CD4-positive, alpha-beta T cell treated with Interleukin-6 for 4 hours (primary cell): ENCODE measurements at regions not wholly inside any gene's neighbourhood (a gene's known extent, or its start where the extent isn't known, plus 50 kb on each side); places are given as distances from the start of the nearest gene placed in this dataset.

ENCODE experiments used
- DNase-seq: peaks from one replicate; pipeline ENCODE4 v3.0.0-alpha.2; 2020; ENCODE audit warnings: mixed read lengths

DNA sequence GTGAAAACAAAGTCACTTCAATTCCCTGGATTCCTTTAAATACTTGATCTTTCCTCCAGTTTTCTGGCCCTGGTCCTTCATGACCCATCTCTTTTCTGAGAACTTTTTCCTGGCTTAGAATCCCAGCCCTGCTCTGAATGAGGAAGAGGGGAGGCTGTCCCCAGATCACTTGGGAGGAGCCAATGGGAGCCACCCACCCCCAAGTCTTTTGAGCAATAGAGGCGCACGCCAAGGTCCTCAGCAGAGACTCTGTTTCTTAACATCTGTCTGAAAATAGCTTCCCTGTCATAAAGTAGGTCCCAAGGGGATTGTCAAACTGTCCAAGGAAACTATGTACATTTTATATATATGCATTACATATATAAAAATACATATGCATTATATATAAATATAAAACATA lies 126.8 kb downstream of the ADRA2A start:
- DNase-seq: no peak

DNA sequence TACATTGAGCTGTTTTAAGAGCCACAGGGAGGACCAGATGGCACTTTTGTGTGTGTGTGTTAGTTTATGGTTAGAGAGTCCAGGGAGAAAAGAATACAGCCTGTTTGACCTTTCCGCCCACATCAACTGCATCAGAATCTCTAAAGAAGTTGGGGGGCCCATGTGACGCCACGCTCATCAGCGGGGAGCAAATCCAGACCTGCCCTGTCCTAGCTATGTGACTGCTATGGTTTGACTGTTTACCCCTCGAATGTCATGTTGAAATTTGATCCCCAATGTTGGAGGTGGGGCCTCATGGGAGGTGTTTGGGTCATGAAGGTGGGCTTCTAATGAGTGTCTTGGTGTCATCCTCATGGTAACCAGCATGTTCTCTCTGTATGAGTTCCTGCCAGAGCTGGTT lies 128.0 kb downstream of the ADRA2A start:
- DNase-seq: no peak

DNA sequence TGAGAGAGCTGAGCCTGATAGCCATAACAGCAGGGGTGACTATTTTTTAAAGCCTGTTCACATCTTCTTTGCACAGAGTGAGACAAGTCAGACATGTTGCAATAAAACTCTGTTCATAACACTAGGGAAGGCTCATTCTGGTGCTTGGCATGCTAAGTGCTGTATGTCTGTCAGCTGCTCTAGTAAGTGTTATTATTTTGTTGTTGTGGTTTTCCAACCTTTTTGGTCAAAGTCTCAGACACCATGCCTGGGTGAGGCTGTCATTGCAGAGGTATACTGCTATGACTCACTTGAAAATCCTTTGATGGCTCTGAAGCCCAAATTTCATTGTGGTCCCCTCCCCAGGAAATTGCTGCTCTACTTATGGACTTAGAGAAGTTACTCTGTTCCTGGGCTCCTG lies 129.7 kb downstream of the ADRA2A start:
- no peak for DNase-seq

DNA sequence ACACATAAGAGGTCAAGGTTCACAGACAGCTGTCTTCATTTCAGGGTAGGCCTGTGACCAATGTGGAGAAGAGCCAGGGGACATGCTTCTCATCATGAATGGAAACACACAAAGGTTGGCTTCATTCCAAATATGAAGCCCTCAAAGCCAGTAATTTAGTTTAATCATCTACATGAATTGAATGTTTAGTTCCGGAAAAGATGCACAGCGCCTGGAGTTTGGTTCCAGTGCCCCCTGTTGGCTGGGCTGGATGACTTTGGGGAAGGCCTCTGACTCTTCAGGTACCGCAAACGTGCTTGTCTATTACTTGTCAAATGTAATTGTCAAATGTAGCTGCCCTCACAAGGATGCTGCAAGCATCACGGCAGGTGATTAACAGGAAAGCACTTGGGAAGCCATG lies 130.7 kb downstream of the ADRA2A start:
- DNase-seq: peak; percentile 23

DNA sequence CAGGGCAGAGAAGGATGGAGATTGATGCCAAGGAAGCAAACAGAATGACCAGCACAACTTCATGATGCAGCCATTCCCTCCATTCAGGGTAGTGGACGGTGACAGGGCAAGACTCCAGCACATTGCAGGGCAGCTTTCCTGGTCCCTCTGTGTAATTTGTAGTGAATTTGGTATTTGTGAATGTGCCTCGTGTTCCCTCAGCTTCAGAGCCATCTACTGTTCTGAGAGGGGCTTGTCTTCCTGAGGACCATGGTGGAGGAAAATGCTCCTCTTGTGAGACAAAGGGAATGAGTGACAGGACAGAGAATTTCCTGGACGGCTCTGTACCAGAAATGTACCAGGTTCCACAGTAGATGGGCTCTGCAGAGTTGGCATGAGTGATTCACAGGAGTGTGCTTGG lies 132.1 kb downstream of the ADRA2A start:
- no peak for DNase-seq

DNA sequence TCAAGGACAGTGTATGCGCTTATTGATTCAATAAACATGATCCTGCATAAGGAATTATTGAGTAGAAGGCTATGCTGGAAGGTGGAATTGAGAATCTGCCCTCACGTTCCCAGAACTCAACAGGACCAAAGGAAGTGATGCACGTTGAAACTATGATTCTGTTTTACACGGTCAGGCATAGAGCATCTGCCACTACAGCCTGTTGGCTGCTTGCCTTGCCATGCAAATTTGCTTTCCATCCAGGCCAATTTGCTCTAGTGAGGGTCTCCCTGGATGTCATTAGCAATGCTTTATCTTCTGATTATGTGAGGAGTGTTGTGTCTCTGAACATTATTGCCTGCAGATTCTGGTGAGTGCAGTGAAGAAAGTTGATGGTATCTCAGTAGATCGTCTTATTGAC lies 132.9 kb downstream of the ADRA2A start:
- DNase-seq: no peak

DNA sequence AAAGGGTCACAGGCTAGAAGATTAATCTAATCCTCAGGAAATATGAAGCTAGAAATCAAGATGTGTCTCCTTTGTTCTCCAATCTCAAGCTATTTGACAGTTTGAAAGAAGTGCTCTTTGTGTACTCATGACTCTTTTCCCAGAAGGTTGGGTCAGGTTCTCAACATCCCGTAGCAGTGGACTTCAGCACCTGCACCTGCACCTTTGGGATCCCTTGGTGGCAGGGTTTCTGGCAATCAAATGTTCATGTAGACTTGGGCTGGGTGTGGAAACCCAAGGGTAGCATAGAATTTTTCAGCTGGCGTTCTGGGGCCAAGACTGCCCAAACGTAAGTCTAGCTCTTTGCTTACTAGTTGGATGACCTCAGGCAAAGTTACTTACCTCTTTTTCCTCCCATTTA lies 134.4 kb downstream of the ADRA2A start:
- DNase-seq: no peak

DNA sequence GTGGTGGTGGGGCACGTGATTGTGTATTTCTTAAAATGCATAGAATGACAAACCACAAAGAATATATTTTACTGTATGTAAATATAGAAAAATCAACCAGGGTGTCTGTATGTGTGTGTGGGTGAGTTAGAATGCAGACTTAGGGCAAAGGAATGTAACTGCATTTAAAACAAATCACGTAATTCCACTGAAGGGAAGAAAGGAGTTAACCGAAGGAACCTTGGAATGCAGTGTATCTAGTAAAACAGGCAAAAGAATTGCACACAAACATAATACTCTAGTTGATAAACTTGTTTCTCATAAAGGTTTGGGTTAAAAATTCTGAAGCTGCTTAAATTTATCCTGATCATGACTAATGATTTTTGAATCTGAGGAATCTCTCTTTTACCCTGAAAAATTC lies 134.9 kb downstream of the ADRA2A start:
- no peak for DNase-seq

DNA sequence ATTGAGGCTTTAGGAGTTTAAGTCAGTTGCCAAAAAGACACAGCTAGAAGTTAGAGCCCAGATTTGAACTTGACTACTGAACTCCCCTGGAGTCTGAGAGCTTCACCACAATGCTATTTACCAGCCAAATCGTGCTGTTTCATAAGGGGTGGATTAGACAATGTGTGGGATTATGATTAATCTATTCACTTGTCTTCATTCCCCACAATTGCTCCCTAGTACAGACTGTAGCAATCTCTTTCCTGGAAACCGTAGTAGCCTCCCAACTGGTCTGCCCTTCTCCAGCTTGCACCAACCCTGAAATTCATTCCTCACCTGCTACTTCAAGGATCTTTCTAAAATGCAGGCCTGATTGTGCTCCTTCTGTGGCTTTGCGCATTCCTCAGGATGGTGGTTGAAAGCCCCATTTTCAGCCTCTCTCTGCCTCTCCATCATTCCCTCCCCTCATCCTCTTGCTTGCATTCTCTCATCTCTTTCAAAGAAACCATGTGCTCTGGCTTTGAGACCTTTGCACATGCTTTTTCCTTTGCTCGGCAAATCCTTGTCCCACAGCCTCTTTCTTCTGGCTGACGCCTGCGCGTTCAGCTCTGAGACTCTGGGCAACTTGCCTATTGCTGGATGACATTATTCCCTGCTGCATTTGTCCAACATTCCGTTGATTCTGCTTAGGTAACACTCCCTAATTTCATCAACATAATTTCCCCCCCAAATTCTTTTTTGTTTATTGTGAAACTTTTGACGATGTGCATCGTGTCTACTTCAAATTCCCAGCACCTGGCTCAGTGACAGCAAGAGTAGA lies 145.1 kb downstream of the ADRA2A start:
- no peak for DNase-seq

DNA sequence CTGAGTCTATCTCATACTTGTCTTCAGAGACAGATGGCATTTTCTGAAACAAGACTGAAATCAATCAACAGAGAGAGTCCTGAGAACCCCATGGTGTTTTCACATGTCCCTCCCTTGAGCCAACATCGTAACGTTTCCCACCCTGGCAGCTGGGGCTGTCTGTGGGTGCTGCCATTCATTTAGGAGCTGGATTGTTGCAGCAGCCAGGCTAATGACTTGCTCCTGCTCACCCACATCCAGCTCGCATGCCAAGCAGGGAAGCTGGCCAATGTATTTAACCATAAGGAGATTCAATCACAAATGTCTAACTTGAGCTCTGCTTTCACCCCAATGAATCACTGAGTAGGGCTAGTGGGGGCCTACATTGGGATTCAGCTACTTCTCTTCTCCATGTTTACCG lies 146.1 kb downstream of the ADRA2A start:
- DNase-seq: no peak

DNA sequence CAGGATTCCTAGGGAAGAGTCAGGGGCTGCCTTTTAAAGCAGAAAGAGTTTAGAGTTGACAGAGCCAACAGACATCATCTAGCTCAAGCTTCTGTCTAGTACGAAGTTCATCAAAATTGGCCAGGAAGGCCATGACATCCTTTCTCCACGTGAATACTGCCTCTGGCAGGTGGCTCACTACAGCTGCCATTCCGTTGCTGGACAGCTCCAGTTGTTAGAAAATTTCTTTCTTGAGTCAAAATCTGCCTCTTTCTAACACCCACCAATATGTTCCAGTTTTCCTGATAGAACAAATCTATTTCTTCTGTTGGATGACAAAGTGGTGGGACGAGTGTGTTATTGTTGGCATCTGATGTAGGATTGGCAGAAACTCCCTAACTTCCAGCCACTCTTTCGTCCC lies 154.9 kb downstream of the ADRA2A start:
- no peak for DNase-seq

DNA sequence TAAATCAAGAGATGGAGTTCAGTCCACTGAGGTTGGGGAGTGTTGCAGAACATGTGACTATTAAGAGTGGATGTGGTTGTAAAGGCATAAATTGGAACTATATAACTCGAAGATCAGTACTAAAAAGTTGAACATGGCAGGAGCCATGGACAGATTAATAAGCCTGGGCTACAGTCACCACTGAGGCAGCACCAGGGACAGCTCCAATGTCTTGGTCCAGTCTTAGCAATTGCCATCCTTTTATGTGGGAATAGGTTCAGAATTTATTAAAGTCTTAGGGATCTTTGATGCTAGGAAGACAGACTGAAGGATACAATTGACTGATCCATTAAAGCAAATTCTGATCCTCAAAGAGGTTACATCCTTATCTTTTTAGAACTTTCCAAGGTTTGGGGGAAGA lies 156.6 kb downstream of the ADRA2A start:
- no peak for DNase-seq

DNA sequence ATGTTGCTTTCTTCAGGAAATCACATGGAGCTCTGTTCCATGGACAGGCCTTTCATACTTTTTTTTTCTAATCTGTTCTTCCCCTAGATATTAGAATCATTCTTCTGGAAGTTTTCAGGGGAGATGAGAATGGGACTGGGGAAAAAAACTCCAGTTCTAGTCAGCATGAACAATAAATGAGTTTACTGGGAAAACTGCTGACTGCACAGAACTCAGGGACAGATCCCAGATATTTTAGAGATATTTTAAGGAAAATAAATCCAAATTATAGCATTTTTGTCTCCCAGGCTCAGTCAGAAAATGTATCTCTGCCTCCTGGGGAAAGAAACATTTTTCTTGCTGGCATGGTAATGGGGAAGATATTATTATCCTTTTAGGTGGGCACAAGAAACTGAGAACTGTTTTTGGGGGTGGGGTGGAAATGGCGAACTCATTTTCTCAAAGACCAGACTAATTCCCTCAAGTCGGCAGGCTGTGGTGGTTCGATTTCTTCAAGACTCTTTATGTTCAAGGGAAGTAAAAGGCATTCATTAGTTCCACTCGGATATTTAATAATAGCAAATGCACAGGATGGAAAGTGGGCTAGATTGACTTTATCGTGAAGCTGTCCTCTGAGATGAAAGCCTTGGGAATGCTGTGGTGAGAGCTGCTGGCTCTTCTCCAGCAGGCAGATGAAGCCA lies 157.5 kb downstream of the ADRA2A start:
- DNase-seq: no peak

DNA sequence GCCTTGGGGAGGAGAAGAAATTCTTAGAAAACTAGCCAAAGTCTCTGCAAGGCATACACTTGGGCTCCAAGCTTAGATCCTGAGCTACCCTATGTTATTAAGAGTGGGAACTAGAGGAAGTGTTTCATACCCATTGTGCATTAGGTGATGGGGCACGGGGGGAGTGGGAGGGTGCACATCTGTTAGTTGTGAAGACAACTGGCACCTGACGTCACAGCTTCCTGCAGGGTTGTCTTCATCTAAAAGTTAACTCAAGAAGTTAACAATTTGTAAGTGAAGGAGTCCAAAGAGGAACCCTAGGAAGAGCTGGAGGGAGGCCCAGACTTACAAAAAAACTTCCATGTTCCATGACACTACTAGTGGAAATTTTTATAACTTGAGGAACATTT lies 158.1 kb downstream of the ADRA2A start:
- DNase-seq: no peak

DNA sequence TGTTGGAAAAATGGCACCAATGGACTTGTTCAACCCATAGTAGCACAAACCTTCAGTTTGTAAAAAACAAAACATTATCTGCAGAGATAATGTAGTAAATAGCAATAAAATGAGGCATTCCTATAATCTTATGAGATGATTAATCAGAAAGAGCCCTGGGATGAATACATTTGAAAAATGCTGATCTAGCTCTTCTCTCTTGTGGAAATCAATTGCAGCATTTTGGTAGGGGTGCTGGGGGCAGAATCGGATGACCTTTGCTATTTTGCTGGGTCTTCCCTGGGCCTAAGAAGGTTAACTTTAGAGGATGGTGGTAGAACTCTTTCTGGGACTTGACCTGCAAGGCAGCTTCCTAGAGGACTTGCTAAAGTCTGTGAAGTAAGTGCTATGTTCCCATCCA lies 163.5 kb downstream of the ADRA2A start:
- no peak for DNase-seq

DNA sequence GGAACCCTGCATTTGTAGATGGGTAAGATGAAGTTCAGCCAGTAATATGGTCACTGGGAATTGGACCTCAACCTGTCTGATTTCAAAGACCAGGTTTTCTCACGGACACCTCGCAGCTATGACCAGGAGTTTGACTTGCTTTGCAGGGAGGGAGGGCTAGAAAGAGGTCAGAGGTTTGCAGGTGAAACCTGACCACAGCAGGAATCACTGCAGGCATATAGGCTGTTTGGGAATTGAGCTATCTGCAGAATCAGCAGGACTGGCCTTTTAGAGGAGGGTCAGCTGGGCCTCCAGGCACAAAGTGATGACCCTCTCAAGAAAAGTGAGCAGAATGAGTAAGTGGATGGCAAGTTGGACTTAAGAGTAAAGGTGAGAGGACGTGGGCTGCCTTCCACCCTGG lies 166.3 kb downstream of the ADRA2A start:
- no peak for DNase-seq

DNA sequence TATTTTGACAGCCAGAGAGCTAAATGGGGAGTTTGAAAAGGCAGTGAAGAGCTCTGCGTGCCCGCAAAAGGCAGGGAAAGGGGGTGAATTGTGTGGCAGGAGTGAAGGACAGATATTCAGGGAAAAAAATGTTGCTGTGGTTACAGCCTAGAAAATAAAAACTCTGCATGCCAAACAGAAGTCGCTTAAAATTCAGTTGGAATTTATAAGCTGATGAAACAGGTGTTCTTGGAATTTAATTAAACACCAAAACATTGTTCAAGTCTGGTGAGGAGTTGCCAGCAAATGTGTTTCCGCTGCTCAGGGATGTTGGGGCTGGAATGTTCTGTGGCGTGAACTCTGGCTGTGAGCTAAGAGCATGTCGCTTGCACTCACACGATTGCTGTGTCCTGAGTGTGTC lies 169.3 kb downstream of the ADRA2A start:
- DNase-seq: no peak

DNA sequence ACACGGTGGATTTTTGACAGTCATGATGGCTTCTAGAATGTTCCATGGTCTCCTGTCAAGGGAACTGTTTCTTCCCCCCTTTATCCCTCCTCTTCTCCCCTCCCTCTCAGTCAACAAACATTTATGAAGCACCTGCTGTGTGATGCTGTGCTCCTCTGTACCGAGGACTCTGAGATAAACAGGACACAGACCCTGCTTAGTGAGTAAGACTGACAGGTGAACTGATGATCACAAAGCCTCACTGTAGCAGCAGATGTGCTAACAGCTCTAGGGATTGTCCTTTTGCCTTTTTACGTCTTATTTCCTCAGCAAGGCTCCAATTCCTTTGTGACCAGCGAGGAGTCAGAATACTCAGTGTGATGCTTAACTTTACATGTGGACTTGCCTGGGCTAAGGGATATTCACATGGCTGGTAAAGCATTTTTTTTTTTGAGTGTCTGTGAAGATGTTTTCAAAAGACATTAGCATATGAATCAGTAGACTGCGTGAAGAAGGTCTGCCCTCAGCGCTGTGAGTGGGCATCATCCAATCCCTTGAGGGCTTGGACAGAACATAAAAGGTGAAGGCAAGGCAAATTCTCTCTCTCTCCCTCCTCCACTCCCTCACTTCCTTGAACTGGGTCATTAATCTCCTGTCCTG lies 170.1 kb downstream of the ADRA2A start:
- DNase-seq: no peak

DNA sequence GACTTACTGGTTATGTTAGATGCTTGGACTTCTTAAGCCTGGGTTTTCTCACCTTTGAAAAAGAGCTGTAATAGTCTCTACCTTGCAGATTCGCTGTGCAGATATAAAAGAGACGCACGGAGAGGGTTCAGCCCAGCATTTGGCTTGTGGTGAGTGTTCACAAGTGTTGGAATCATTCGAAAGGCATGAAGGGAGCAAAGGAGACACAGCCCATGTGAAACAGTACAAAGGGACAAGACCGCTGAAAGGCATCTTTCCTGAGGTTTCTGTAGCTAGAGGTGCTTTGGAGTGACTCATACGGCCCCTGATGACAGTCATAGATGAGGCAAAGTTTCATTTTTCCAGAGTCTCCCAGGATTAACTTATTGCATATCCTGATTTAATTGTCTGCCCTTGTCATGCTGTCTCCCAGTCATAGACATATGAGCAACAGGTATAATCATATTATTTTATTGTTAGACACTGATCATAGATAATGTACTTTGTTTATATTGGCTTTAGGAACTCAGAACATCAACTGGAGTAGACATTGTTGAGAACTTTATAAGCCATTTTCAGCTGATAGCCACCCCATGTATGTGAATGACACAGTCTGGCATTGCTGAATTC lies 171.1 kb downstream of the ADRA2A start:
- no peak for DNase-seq

DNA sequence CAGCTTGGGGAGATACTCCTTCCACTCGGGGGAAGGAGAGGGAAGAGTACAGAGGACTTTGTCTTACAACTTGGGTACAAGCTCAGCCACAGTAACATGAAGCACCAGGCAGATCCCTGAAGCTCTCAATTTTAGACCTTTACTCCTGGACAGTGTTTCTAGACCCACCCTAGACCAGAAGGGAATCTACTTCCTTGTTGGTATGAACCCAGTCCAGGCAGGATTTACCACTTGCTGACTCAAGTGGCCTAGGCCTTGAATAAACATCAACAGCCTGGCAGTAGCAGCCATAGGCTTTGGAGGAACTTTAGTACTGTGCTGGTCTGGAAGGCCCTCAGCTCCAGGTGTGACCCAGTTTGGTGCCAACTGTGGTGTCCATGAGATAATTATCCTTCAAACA lies 173.1 kb downstream of the ADRA2A start:
- DNase-seq: no peak

DNA sequence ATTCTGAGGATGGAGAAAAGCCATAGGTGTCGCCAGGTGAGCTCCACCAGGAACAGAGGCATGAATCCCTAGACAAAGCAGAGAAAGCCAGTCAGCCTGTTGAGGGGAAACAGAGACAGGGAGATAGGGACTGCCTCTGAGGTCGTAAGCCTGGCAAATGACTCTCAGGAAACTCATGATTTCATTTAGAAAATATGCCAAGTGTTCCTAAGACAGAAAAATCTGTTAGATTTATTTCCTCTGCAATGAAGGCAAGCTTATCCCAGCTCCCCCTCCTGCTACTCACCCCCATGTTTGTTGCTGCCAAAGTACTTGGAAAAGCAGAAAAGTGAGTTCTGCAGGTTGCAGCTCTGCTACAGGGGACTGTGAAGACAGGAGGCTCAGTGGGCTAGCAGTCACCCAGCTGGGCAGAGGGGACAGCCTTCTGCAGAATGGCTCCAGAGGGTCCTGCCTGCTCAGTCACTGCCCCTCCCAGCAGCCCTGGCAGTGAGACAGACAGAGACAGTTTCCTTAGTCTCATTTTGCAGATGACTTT lies 184.3 kb downstream of the ADRA2A start:
- DNase-seq: no peak

DNA sequence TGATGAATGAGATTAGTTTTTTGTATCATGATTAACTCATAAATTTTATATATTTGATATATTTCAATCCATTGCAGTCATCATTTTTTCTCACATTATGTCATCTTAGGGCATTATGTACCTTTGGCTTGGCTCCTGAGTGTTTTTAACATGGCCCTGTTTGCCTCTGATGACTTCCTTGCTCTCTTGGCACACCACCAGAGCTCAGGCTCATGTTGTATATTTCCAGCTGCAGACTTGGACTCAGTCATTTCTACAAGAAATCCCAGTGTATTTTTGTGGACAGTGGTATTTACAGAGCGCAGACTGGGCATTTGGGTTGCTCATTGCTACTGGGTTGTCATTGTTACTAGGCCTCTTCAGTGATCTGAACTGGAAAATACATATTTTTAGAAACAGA lies 188.5 kb downstream of the ADRA2A start:
- DNase-seq: no peak

DNA sequence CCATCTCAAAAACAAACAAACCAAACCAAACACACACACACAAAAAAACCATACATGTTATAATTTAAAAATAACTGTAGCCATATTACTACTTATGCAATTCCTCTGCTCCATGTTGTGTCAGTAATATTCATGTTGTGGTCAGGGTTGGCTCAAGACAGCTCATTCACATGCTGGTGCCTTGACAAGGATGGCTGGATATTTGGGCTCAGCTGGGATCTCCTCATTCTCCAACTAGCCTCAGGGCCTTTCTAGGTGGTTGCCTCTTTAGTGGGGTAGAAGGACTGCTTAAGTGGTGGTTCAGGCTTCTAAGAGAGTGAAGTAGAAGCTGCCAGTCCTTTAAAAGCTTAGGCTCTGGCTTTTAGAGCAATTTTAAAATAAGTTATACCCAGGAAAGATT lies 189.3 kb downstream of the ADRA2A start:
- DNase-seq: no peak

DNA sequence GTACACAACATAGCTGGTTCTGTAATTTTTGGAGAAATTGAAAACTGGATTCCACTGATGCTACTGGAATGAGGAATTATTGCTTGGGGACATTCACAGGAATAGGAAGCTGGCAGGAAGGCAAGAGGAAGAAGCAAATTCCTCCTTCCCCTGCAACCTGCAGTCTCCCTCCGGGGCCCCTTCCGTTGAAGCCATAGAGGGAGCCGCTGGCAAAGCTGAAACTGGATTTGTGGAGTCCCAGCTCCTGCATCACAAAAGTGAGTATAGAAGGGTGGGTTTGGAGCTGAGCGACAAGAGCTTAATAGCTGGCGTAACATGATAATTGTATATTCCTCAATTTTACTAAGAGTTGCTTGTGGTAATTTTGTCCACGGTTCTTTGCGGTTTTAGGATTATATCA lies 190.8 kb downstream of the ADRA2A start:
- no peak for DNase-seq
